ENCODE measurements at regions not wholly inside any gene's neighbourhood (a gene's known extent, or its start where the extent isn't known, plus 50 kb on each side); places are given as distances from the start of the nearest gene placed in this dataset.
"Not testable (repeated sequence)": the region's sequence is repeated elsewhere in the genome, so short reads cannot be mapped to it uniquely, and the experiment has no call there.

GRCh38 chr18:15060279-15060880 is 312.4 kb downstream of the ANKRD30B start:
- not testable (repeated sequence) for DNase-seq (ENCODE audit: low spot score)

DNA sequence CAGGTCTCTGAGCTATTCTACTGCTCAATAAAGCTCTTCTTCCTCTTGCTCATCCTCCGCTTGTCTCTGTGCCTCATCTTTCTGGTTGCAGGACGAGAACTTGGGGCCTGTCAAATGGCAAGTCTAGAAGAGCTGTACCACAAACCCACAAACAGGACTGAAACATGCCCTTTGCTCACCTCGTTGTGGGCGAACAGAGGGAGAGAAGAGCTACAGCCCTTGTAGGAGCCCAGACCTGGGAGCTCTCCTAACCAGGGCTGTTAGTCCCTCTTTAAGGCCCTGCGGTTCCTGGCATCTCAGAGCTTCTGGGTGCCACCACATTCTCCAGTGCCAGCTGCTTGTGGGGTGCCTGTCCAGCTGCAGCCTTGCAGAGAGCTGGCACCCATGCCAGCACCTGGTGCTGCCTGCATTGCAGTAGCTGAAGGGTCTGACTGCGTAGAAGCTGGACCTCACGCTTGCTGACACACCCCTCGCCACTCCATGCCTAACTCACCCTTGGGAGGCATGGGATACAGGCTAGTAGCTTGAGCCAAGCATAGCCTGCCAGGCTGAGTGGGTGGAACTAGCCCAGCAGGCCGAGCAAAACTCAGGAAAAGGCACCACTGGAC is 313.4 kb downstream of the ANKRD30B start:
- DNase-seq (ENCODE audit: low spot score): not testable (repeated sequence)

DNA sequence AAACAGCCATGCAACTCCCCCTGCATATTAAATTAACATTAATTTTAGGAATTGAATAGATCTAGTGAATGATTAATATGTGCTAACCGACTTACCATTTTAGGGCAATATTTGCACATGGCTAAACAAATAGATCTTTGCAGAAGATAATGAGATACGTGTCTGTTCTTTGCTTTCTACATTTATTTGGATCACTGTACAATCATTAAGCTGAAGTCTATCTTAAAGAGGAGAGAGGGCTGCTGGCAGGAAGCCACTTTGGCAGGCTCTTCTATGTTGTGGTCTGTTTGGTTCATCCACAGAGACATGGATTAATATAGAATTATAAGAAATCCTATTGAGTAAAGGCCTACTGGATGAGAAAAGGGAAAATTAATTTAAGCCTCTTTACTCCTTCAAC is 318.5 kb downstream of the ANKRD30B start:
- DNase-seq (ENCODE audit: low spot score): not testable (repeated sequence)

DNA sequence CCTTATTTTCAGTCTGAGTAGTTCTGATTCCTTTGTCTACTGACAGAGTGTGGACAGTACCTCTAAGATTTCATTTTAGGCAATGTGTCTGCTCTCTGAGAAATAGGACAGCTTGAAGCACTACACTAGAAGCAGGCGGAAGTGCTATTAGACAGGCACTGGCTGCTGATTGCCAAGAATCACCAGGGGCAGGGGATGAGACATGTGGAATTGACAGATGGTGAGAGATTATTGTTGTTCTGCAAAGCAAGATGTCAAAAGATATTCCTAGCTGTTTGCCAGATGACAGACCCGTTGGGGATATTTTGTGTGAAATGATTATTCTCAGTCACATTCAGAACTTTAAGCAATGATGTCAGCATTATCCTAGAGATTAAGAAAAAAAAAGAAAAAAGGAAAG is 323.3 kb downstream of the ANKRD30B start:
- DNase-seq (ENCODE audit: low spot score): not testable (repeated sequence)
